H1 (cell line): ENCODE measurements at regions not wholly inside any gene's neighbourhood (a gene's known extent, or its start where the extent isn't known, plus 50 kb on each side); places are given as distances from the start of the nearest gene placed in this dataset.

Experiments
- CTCF ChIA-PET: fragments of 300-600 bp; sonication (Branson Sonifier 250); formaldehyde crosslinking; loops from one replicate; lab custom pipeline; 2021; ENCODE audit not compliant: partially characterized antibody; lab: Charles Lee
- POLR2A ChIA-PET: fragments of 300-600 bp; sonication (Branson Sonifier 250); formaldehyde crosslinking; loops from one replicate; lab custom pipeline; 2021; ENCODE audit warnings: inconsistent platforms; ENCODE audit not compliant: partially characterized antibody; lab: Charles Lee
- DNase-seq, 2 experiments: peaks; one replicate each; pipeline versions ENCODE4 v3.0.0 to v3.0.0-alpha.2; 2010 to 2022; ENCODE audit warnings: low spot score in 2 of 2, low read depth in 1 of 2, mixed read lengths in 1 of 2
- FAIRE-seq: peaks from 2 replicates; lab custom pipeline; 2011; peaks lifted over from hg19 to GRCh38; lab: Jason Lieb, UNC
- H2AFZ ChIP-seq: 2 replicates; pipeline ENCODE4 v1.8.1; 2012; ENCODE audit warnings: low read length, inconsistent platforms
- H2AK5ac ChIP-seq: 2 replicates; pipeline ENCODE4 v1.6.1; 2013; ENCODE audit warnings: low read depth, low read length
- H2BK120ac ChIP-seq: replicated peaks from 2 replicates; pipeline ENCODE3; 2013; ENCODE audit warnings: low read depth, low read length, inconsistent platforms
- H2BK12ac ChIP-seq: 2 replicates; pipeline ENCODE4 v1.6.1; 2013; ENCODE audit warnings: low read depth, low read length
- H2BK15ac ChIP-seq: 2 replicates; pipeline ENCODE4 v1.6.1; 2013; ENCODE audit warnings: low read length
- H2BK20ac ChIP-seq: 2 replicates; pipeline ENCODE4 v1.6.1; 2013; ENCODE audit warnings: low read length
- H2BK5ac ChIP-seq: 2 replicates; pipeline ENCODE4 v1.6.1; 2013; ENCODE audit warnings: low read depth, low read length
- H3K14ac ChIP-seq: 2 replicates; pipeline ENCODE4 v1.6.1; 2013; ENCODE audit warnings: inconsistent platforms; ENCODE audit not compliant: insufficient read length
- H3K18ac ChIP-seq: 2 replicates; pipeline ENCODE4 v1.6.1; 2013; ENCODE audit warnings: low read length; ENCODE audit errors: extremely low read depth
- H3K23ac ChIP-seq: 2 replicates; pipeline ENCODE4 v1.6.1; 2013; ENCODE audit warnings: inconsistent platforms; ENCODE audit not compliant: insufficient read length
- H3K23me2 ChIP-seq: 2 replicates; pipeline ENCODE4 v1.6.1; 2013; ENCODE audit warnings: low read depth, low read length
- H3K27ac ChIP-seq: 2 replicates; pipeline ENCODE4 v1.6.1; 2011; ENCODE audit warnings: low read depth, low read length, inconsistent platforms
- H3K27me3 ChIP-seq, 4 experiments: replicated peaks in 1 of 4; 1 replicate in 1 of 4; 2 replicates in 3 of 4; pipeline versions ENCODE4 v1.6.1 to v1.8.1; 2011 to 2013; ENCODE audit warnings: low read length in 3 of 4, mild to moderate bottlenecking in 3 of 4, inconsistent platforms in 2 of 4, mixed read lengths in 2 of 4, moderate library complexity in 1 of 4; ENCODE audit not compliant: control insufficient read depth in 3 of 4, insufficient read depth in 3 of 4; ENCODE audit errors: extremely low read depth in 1 of 4
- H3K36me3 ChIP-seq, 4 experiments: 2 replicates each; pipeline versions ENCODE4 v1.6.1 to v1.8.1; 2011 to 2013; ENCODE audit warnings: mild to moderate bottlenecking in 4 of 4, low read length in 3 of 4, moderate library complexity in 2 of 4, control low read depth in 1 of 4, inconsistent platforms in 1 of 4; ENCODE audit not compliant: insufficient read depth in 4 of 4, control insufficient read depth in 2 of 4
- H3K4ac ChIP-seq: replicated peaks from 2 replicates; pipeline ENCODE3; 2013; ENCODE audit warnings: low read length, low read depth, mixed read lengths, inconsistent platforms; ENCODE audit not compliant: insufficient read length
- H3K4me1 ChIP-seq, 4 experiments: replicated peaks in 1 of 4; 1 replicate in 1 of 4; 2 replicates in 3 of 4; pipeline versions ENCODE4 v1.6.1 to v1.8.1; 2011 to 2013; ENCODE audit warnings: low read length in 3 of 4, inconsistent platforms in 2 of 4, mixed read lengths in 1 of 4; ENCODE audit not compliant: insufficient read depth in 4 of 4, control insufficient read depth in 3 of 4
- H3K4me2 ChIP-seq, 2 experiments: 2 replicates each; pipeline versions ENCODE4 v1.6.1 to v1.8.1; 2011 to 2013; ENCODE audit warnings: low read depth in 2 of 2, low read length in 2 of 2, control low read depth in 1 of 2, inconsistent platforms in 1 of 2, mild to moderate bottlenecking in 1 of 2; ENCODE audit not compliant: insufficient read depth in 1 of 2
- H3K4me3 ChIP-seq, 4 experiments: fragments of 200-600, 300-600 bp in 1 of 4; sonication (generic), shearing (Covaris generic), sonication (Bioruptor Twin) in 1 of 4; 2 replicates each; pipeline versions ENCODE4 v1.5.1 to v1.8.1; 2011 to 2016; ENCODE audit warnings: low read length in 4 of 4, low read depth in 3 of 4, control low read depth in 2 of 4, inconsistent platforms in 2 of 4, mild to moderate bottlenecking in 2 of 4, mixed read lengths in 1 of 4, moderate library complexity in 1 of 4; ENCODE audit not compliant: insufficient read depth in 2 of 4; ENCODE audit errors: extremely low read depth in 1 of 4
- H3K56ac ChIP-seq: replicated peaks from 2 replicates; pipeline ENCODE3; 2013; ENCODE audit warnings: low read depth, mild to moderate bottlenecking, mixed read lengths, low read length, inconsistent platforms; ENCODE audit not compliant: insufficient read length
- H3K79me1 ChIP-seq: 2 replicates; pipeline ENCODE4 v1.6.1; 2013; ENCODE audit warnings: low read depth, low read length, control low read depth
- H3K79me2 ChIP-seq, 2 experiments: 2 replicates each; pipeline versions ENCODE4 v1.6.1 to v1.8.1; 2012 to 2013; ENCODE audit warnings: low read length in 2 of 2, mild to moderate bottlenecking in 2 of 2, inconsistent platforms in 1 of 2; ENCODE audit not compliant: insufficient read depth in 2 of 2, control insufficient read depth in 1 of 2
- H3K9ac ChIP-seq, 4 experiments: replicated peaks in 1 of 4; 1 replicate in 1 of 4; 2 replicates in 3 of 4; pipeline versions ENCODE4 v1.6.1 to v1.8.1; 2011 to 2013; ENCODE audit warnings: low read depth in 3 of 4, low read length in 3 of 4, control low read depth in 2 of 4, mild to moderate bottlenecking in 2 of 4, moderate library complexity in 2 of 4, inconsistent platforms in 1 of 4; ENCODE audit errors: extremely low read depth in 1 of 4
- H3K9me3 ChIP-seq, 2 experiments: 2 replicates each; pipeline versions ENCODE4 v1.6.1 to v1.8.1; 2012 to 2013; ENCODE audit warnings: mild to moderate bottlenecking in 2 of 2, moderate library complexity in 2 of 2, control low read depth in 1 of 2, inconsistent platforms in 1 of 2, low read depth in 1 of 2, low read length in 1 of 2, mixed read lengths in 1 of 2; ENCODE audit not compliant: insufficient read depth in 2 of 2
- H4K20me1 ChIP-seq, 2 experiments: replicated peaks in 1 of 2; 2 replicates each; pipeline versions ENCODE3 to v1.8.1; 2011 to 2013; ENCODE audit warnings: inconsistent platforms in 2 of 2, low read length in 2 of 2, mild to moderate bottlenecking in 1 of 2; ENCODE audit not compliant: insufficient read depth in 2 of 2, control insufficient read depth in 1 of 2
- H4K5ac ChIP-seq: 2 replicates; pipeline ENCODE4 v1.6.1; 2013; ENCODE audit warnings: low read length, low read depth, mixed read lengths, inconsistent platforms; ENCODE audit not compliant: insufficient read length
- H4K8ac ChIP-seq: 2 replicates; pipeline ENCODE4 v1.8.0; 2013; ENCODE audit warnings: mild to moderate bottlenecking, moderate library complexity, low read length, inconsistent platforms; ENCODE audit not compliant: insufficient read depth; ENCODE audit errors: extremely low read depth
- H4K91ac ChIP-seq: replicated peaks from 2 replicates; pipeline ENCODE3; 2013; ENCODE audit warnings: low read length, mixed read lengths, inconsistent platforms; ENCODE audit not compliant: insufficient read length
- BCL11A ChIP-seq, 2 experiments: IDR thresholded peaks; one replicate each; pipeline ENCODE4 v1.6.1; 2011; ENCODE audit warnings: low read depth in 2 of 2, low read length in 2 of 2, mild to moderate bottlenecking in 2 of 2
- EGR1 ChIP-seq: IDR thresholded peaks from 2 replicates; pipeline ENCODE4 v1.6.1; 2011; ENCODE audit warnings: low read depth, low read length, borderline replicate concordance
- FOSL1 ChIP-seq: IDR thresholded peaks from 2 replicates; pipeline ENCODE4 v1.6.1; 2011; ENCODE audit warnings: mild to moderate bottlenecking, low read depth, low read length, moderate library complexity; ENCODE audit not compliant: insufficient read depth
- KDM1A ChIP-seq: fragments of 200-600, 300-600 bp; sonication (generic); IDR thresholded peaks from 2 replicates; pipeline ENCODE4 v1.7.1; 2016; ENCODE audit warnings: mild to moderate bottlenecking, low read length, borderline replicate concordance
- PHF8 ChIP-seq: fragments of 200-600 bp; sonication (generic); conservative IDR thresholded peaks from 2 replicates; pipeline ENCODE4 v1.7.1; 2012; ENCODE audit warnings: low read depth, mild to moderate bottlenecking, inconsistent platforms, low read length, moderate library complexity
- RFX5 ChIP-seq: IDR thresholded peaks from 2 replicates; pipeline ENCODE4 v1.6.1; 2011; ENCODE audit warnings: low read depth, low read length, improper control_type of control experiment, borderline replicate concordance
- RXRA ChIP-seq: IDR thresholded peaks from 2 replicates; pipeline ENCODE4 v1.6.1; 2011; ENCODE audit warnings: low read depth, mild to moderate bottlenecking, low read length, moderate library complexity; ENCODE audit not compliant: insufficient read depth
- SAP30 ChIP-seq: fragments of 300-600 bp; sonication (generic); IDR thresholded peaks from 2 replicates; pipeline ENCODE4 v1.7.1; 2012; ENCODE audit warnings: low read length, moderate library complexity, mild to moderate bottlenecking, inconsistent platforms; ENCODE audit not compliant: insufficient read depth, insufficient replicate concordance
- SIN3A ChIP-seq, 2 experiments: IDR thresholded peaks in 1 of 2; conservative IDR thresholded peaks in 1 of 2; 2 replicates each; pipeline ENCODE4 v1.6.1; 2011 to 2012; ENCODE audit warnings: low read length in 2 of 2, improper control_type of control experiment in 1 of 2, low read depth in 1 of 2, mild to moderate bottlenecking in 1 of 2
- SP1 ChIP-seq: IDR thresholded peaks from 2 replicates; pipeline ENCODE4 v1.6.1; 2011; ENCODE audit warnings: low read depth, low read length
- SP2 ChIP-seq: IDR thresholded peaks from 2 replicates; pipeline ENCODE4 v1.6.1; 2012; ENCODE audit warnings: mild to moderate bottlenecking, low read length, inconsistent platforms
- TAF1 ChIP-seq: IDR thresholded peaks from 2 replicates; pipeline ENCODE4 v1.6.1; 2011; ENCODE audit warnings: mild to moderate bottlenecking, low read depth, low read length
- YY1 ChIP-seq: IDR thresholded peaks from 2 replicates; pipeline ENCODE4 v1.6.1; 2011; ENCODE audit warnings: low read depth, mild to moderate bottlenecking, low read length
- WGBS, 2 experiments: shearing (Covaris generic) in 1 of 2; methylation state at CpG; one replicate each; pipeline versions ENCODE4 v1.1.6 to v1.1.7; 2013 to 2015; ENCODE audit warnings: low lambda C conversion rate in 2 of 2, mixed read lengths in 2 of 2, inconsistent platforms in 1 of 2, low coverage in 1 of 2, missing lambda C conversion rate in 1 of 2; ENCODE audit not compliant: insufficient replicate concordance in 2 of 2, insufficient coverage in 1 of 2, insufficient read length in 1 of 2; ENCODE audit errors: extremely low coverage in 1 of 2, missing lambda C conversion rate in 1 of 2; 5-methylcytosine and 5-hydroxymethylcytosine counted together
- TF ChIP-seq, protein P1 (sequence below): IDR thresholded peaks from 2 replicates; pipeline ENCODE4 v1.6.1; 2011; ENCODE audit warnings: low read depth, mild to moderate bottlenecking, low read length; ENCODE audit not compliant: insufficient read depth

DNA sequence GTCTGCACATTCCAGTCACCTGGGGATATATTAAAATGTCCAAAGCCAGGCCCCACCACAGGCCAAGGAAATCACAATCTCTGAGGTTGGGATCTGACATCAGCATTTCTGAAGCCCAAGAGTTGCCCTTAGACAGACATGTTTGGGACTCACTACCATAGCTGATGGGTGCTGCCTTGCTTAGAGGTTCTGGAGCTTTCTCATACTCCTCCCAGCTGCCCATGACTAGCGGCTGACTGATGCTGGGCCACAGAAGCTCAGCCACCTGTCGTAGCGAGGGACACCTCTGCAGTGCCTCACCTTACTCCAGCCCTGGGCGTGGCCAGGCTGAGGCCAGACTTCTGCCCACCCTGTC is 58.8 kb upstream of the XCR1 start:
- no peak overlapping the region for H3K4me2 ChIP-seq
- H3K79me2 ChIP-seq = no peaks in the 10 kb centered on the region
- no peak overlapping the region for H4K91ac ChIP-seq
- H3K14ac ChIP-seq = no peak overlapping the region
- no peak overlapping the region for H3K4me3 ChIP-seq
- H2BK20ac ChIP-seq = no peak overlapping the region
- no peaks in the 10 kb centered on the region for H3K36me3 ChIP-seq
- H3K23me2 ChIP-seq = no peaks in the 10 kb centered on the region
- DNase-seq (no peak), FAIRE-seq (no peak)
- H3K56ac ChIP-seq = no peak overlapping the region
- no peak overlapping the region for H2AFZ ChIP-seq
- H4K8ac ChIP-seq = no peak overlapping the region
- ChIA-PET CTCF (interaction anchor here (0.6 to 7.6 kb wide), 4 partner anchors 8 to 129 kb away, joined by 3 to 60 read pairs (median 12); partner anchors contain the start of gene CCR1), POLR2A (no interaction called here)
- H3K9ac ChIP-seq = no peak overlapping the region
- H3K4me1 ChIP-seq = no peaks in the 10 kb centered on the region
- no peak overlapping the region for H2BK5ac ChIP-seq
- no peak overlapping the region for H2BK120ac ChIP-seq
- no peak overlapping the region for H3K27ac ChIP-seq
- H4K5ac ChIP-seq = no peak overlapping the region
- H2AK5ac ChIP-seq = no peak overlapping the region
- whole genome bisulfite sequencing, 2 experiments = 93% methylated on average over 4 of the region's 4 CpGs; no CpG with 5 or more reads in 1 of the 2 experiments
- no peaks in the 10 kb centered on the region for H3K27me3 ChIP-seq
- no peaks in the 10 kb centered on the region for H3K9me3 ChIP-seq
- TF ChIP-seq RFX5 (no peak), EGR1 (no peak), PHF8 (no peak), RXRA (no peak), SIN3A (conservative IDR thresholded peaks at IDR 0.05 in 1 of 2, IDR thresholded peaks at IDR 0.05 in 1 of 2; ENCODE audit: low read depth in 1 of 2, low read length in 2 of 2) (no peak), BCL11A (IDR thresholded peaks at IDR 0.05; ENCODE audit: low read depth in 2 of 2, low read length in 2 of 2) (no peak), TAF1 (no peak), SP2 (no peak), FOSL1 (no peak), SAP30 (no peak), YY1 (no peak), SP1 (no peak), KDM1A (no peak)
- TF ChIP-seq, protein P1, sequence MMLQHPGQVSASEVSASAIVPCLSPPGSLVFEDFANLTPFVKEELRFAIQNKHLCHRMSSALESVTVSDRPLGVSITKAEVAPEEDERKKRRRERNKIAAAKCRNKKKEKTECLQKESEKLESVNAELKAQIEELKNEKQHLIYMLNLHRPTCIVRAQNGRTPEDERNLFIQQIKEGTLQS = no peak
- no peak overlapping the region for H2BK12ac ChIP-seq
- no peak overlapping the region for H2BK15ac ChIP-seq
- no peak overlapping the region for H3K23ac ChIP-seq
- no peak overlapping the region for H3K18ac ChIP-seq
- H3K79me1 ChIP-seq = no peaks in the 10 kb centered on the region
- no peaks in the 10 kb centered on the region for H4K20me1 ChIP-seq
- no peak overlapping the region for H3K4ac ChIP-seq
